H1 (cell line): ENCODE measurements at regions not wholly inside any gene's neighbourhood (a gene's known extent, or its start where the extent isn't known, plus 50 kb on each side); places are given as distances from the start of the nearest gene placed in this dataset.

ENCODE experiments used
- CTCF ChIA-PET: fragments of 300-600 bp; sonication (Branson Sonifier 250); formaldehyde crosslinking; loops from one replicate; lab custom pipeline; 2021; ENCODE audit not compliant: partially characterized antibody; lab: Charles Lee
- POLR2A ChIA-PET: fragments of 300-600 bp; sonication (Branson Sonifier 250); formaldehyde crosslinking; loops from one replicate; lab custom pipeline; 2021; ENCODE audit warnings: inconsistent platforms; ENCODE audit not compliant: partially characterized antibody; lab: Charles Lee
- DNase-seq, 2 experiments: peaks; one replicate each; pipeline versions ENCODE4 v3.0.0 to v3.0.0-alpha.2; 2010 to 2022; ENCODE audit warnings: low spot score in 2 of 2, low read depth in 1 of 2, mixed read lengths in 1 of 2
- FAIRE-seq: peaks from 2 replicates; lab custom pipeline; 2011; peaks lifted over from hg19 to GRCh38; lab: Jason Lieb, UNC
- H2AFZ ChIP-seq: 2 replicates; pipeline ENCODE4 v1.8.1; 2012; ENCODE audit warnings: low read length, inconsistent platforms
- H2AK5ac ChIP-seq: 2 replicates; pipeline ENCODE4 v1.6.1; 2013; ENCODE audit warnings: low read depth, low read length
- H2BK120ac ChIP-seq: replicated peaks from 2 replicates; pipeline ENCODE3; 2013; ENCODE audit warnings: low read depth, low read length, inconsistent platforms
- H2BK12ac ChIP-seq: 2 replicates; pipeline ENCODE4 v1.6.1; 2013; ENCODE audit warnings: low read depth, low read length
- H2BK15ac ChIP-seq: 2 replicates; pipeline ENCODE4 v1.6.1; 2013; ENCODE audit warnings: low read length
- H2BK20ac ChIP-seq: 2 replicates; pipeline ENCODE4 v1.6.1; 2013; ENCODE audit warnings: low read length
- H2BK5ac ChIP-seq: 2 replicates; pipeline ENCODE4 v1.6.1; 2013; ENCODE audit warnings: low read depth, low read length
- H3K14ac ChIP-seq: 2 replicates; pipeline ENCODE4 v1.6.1; 2013; ENCODE audit warnings: inconsistent platforms; ENCODE audit not compliant: insufficient read length
- H3K18ac ChIP-seq: 2 replicates; pipeline ENCODE4 v1.6.1; 2013; ENCODE audit warnings: low read length; ENCODE audit errors: extremely low read depth
- H3K23ac ChIP-seq: 2 replicates; pipeline ENCODE4 v1.6.1; 2013; ENCODE audit warnings: inconsistent platforms; ENCODE audit not compliant: insufficient read length
- H3K23me2 ChIP-seq: 2 replicates; pipeline ENCODE4 v1.6.1; 2013; ENCODE audit warnings: low read depth, low read length
- H3K27ac ChIP-seq: 2 replicates; pipeline ENCODE4 v1.6.1; 2011; ENCODE audit warnings: low read depth, low read length, inconsistent platforms
- H3K27me3 ChIP-seq, 4 experiments: replicated peaks in 1 of 4; 1 replicate in 1 of 4; 2 replicates in 3 of 4; pipeline versions ENCODE4 v1.6.1 to v1.8.1; 2011 to 2013; ENCODE audit warnings: low read length in 3 of 4, mild to moderate bottlenecking in 3 of 4, inconsistent platforms in 2 of 4, mixed read lengths in 2 of 4, moderate library complexity in 1 of 4; ENCODE audit not compliant: control insufficient read depth in 3 of 4, insufficient read depth in 3 of 4; ENCODE audit errors: extremely low read depth in 1 of 4
- H3K36me3 ChIP-seq, 4 experiments: 2 replicates each; pipeline versions ENCODE4 v1.6.1 to v1.8.1; 2011 to 2013; ENCODE audit warnings: mild to moderate bottlenecking in 4 of 4, low read length in 3 of 4, moderate library complexity in 2 of 4, control low read depth in 1 of 4, inconsistent platforms in 1 of 4; ENCODE audit not compliant: insufficient read depth in 4 of 4, control insufficient read depth in 2 of 4
- H3K4ac ChIP-seq: replicated peaks from 2 replicates; pipeline ENCODE3; 2013; ENCODE audit warnings: low read length, low read depth, mixed read lengths, inconsistent platforms; ENCODE audit not compliant: insufficient read length
- H3K4me1 ChIP-seq, 4 experiments: replicated peaks in 1 of 4; 1 replicate in 1 of 4; 2 replicates in 3 of 4; pipeline versions ENCODE4 v1.6.1 to v1.8.1; 2011 to 2013; ENCODE audit warnings: low read length in 3 of 4, inconsistent platforms in 2 of 4, mixed read lengths in 1 of 4; ENCODE audit not compliant: insufficient read depth in 4 of 4, control insufficient read depth in 3 of 4
- H3K4me2 ChIP-seq, 2 experiments: 2 replicates each; pipeline versions ENCODE4 v1.6.1 to v1.8.1; 2011 to 2013; ENCODE audit warnings: low read depth in 2 of 2, low read length in 2 of 2, control low read depth in 1 of 2, inconsistent platforms in 1 of 2, mild to moderate bottlenecking in 1 of 2; ENCODE audit not compliant: insufficient read depth in 1 of 2
- H3K4me3 ChIP-seq, 4 experiments: fragments of 200-600, 300-600 bp in 1 of 4; sonication (generic), shearing (Covaris generic), sonication (Bioruptor Twin) in 1 of 4; 2 replicates each; pipeline versions ENCODE4 v1.5.1 to v1.8.1; 2011 to 2016; ENCODE audit warnings: low read length in 4 of 4, low read depth in 3 of 4, control low read depth in 2 of 4, inconsistent platforms in 2 of 4, mild to moderate bottlenecking in 2 of 4, mixed read lengths in 1 of 4, moderate library complexity in 1 of 4; ENCODE audit not compliant: insufficient read depth in 2 of 4; ENCODE audit errors: extremely low read depth in 1 of 4
- H3K56ac ChIP-seq: replicated peaks from 2 replicates; pipeline ENCODE3; 2013; ENCODE audit warnings: low read depth, mild to moderate bottlenecking, mixed read lengths, low read length, inconsistent platforms; ENCODE audit not compliant: insufficient read length
- H3K79me1 ChIP-seq: 2 replicates; pipeline ENCODE4 v1.6.1; 2013; ENCODE audit warnings: low read depth, low read length, control low read depth
- H3K79me2 ChIP-seq, 2 experiments: 2 replicates each; pipeline versions ENCODE4 v1.6.1 to v1.8.1; 2012 to 2013; ENCODE audit warnings: low read length in 2 of 2, mild to moderate bottlenecking in 2 of 2, inconsistent platforms in 1 of 2; ENCODE audit not compliant: insufficient read depth in 2 of 2, control insufficient read depth in 1 of 2
- H3K9ac ChIP-seq, 4 experiments: replicated peaks in 1 of 4; 1 replicate in 1 of 4; 2 replicates in 3 of 4; pipeline versions ENCODE4 v1.6.1 to v1.8.1; 2011 to 2013; ENCODE audit warnings: low read depth in 3 of 4, low read length in 3 of 4, control low read depth in 2 of 4, mild to moderate bottlenecking in 2 of 4, moderate library complexity in 2 of 4, inconsistent platforms in 1 of 4; ENCODE audit errors: extremely low read depth in 1 of 4
- H3K9me3 ChIP-seq, 2 experiments: 2 replicates each; pipeline versions ENCODE4 v1.6.1 to v1.8.1; 2012 to 2013; ENCODE audit warnings: mild to moderate bottlenecking in 2 of 2, moderate library complexity in 2 of 2, control low read depth in 1 of 2, inconsistent platforms in 1 of 2, low read depth in 1 of 2, low read length in 1 of 2, mixed read lengths in 1 of 2; ENCODE audit not compliant: insufficient read depth in 2 of 2
- H4K20me1 ChIP-seq, 2 experiments: replicated peaks in 1 of 2; 2 replicates each; pipeline versions ENCODE3 to v1.8.1; 2011 to 2013; ENCODE audit warnings: inconsistent platforms in 2 of 2, low read length in 2 of 2, mild to moderate bottlenecking in 1 of 2; ENCODE audit not compliant: insufficient read depth in 2 of 2, control insufficient read depth in 1 of 2
- H4K5ac ChIP-seq: 2 replicates; pipeline ENCODE4 v1.6.1; 2013; ENCODE audit warnings: low read length, low read depth, mixed read lengths, inconsistent platforms; ENCODE audit not compliant: insufficient read length
- H4K8ac ChIP-seq: 2 replicates; pipeline ENCODE4 v1.8.0; 2013; ENCODE audit warnings: mild to moderate bottlenecking, moderate library complexity, low read length, inconsistent platforms; ENCODE audit not compliant: insufficient read depth; ENCODE audit errors: extremely low read depth
- H4K91ac ChIP-seq: replicated peaks from 2 replicates; pipeline ENCODE3; 2013; ENCODE audit warnings: low read length, mixed read lengths, inconsistent platforms; ENCODE audit not compliant: insufficient read length
- BACH1 ChIP-seq: IDR thresholded peaks from 2 replicates; pipeline ENCODE4 v1.6.1; 2012; ENCODE audit warnings: low read length, improper control_type of control experiment
- CBX8 ChIP-seq: fragments of 300-800, 300-1000 bp; sonication (generic); IDR thresholded peaks from 2 replicates; pipeline ENCODE4 v1.7.1; 2016; ENCODE audit warnings: low read depth, low read length, borderline replicate concordance
- CTBP2 ChIP-seq: IDR thresholded peaks from 2 replicates; pipeline ENCODE4 v1.7.0; 2011; ENCODE audit warnings: borderline replicate concordance, mild to moderate bottlenecking, moderate library complexity, mixed read lengths, low read length; ENCODE audit not compliant: insufficient read depth, insufficient read length
- EP300 ChIP-seq, 2 experiments: IDR thresholded peaks; 1 replicate in 1 of 2; 2 replicates in 1 of 2; pipeline ENCODE4 v1.6.1; 2011 to 2012; ENCODE audit warnings: low read depth in 2 of 2, low read length in 2 of 2, mild to moderate bottlenecking in 2 of 2, borderline replicate concordance in 1 of 2, inconsistent platforms in 1 of 2, moderate library complexity in 1 of 2
- GABPA ChIP-seq: IDR thresholded peaks from 2 replicates; pipeline ENCODE4 v1.6.1; 2011; ENCODE audit warnings: mild to moderate bottlenecking, low read length, moderate library complexity, borderline replicate concordance; ENCODE audit not compliant: insufficient read depth
- HDAC6 ChIP-seq: IDR thresholded peaks from one replicate; pipeline ENCODE4 v1.7.1; 2012; ENCODE audit warnings: low read depth, mild to moderate bottlenecking, inconsistent platforms, low read length, moderate library complexity
- KDM1A ChIP-seq: fragments of 200-600, 300-600 bp; sonication (generic); IDR thresholded peaks from 2 replicates; pipeline ENCODE4 v1.7.1; 2016; ENCODE audit warnings: mild to moderate bottlenecking, low read length, borderline replicate concordance
- NANOG ChIP-seq: IDR thresholded peaks from 2 replicates; pipeline ENCODE4 v1.6.1; 2011; ENCODE audit warnings: low read length, low read depth, mild to moderate bottlenecking, inconsistent platforms; ENCODE audit not compliant: insufficient read depth, poor library complexity, severe bottlenecking
- RAD21 ChIP-seq, 2 experiments: IDR thresholded peaks in 1 of 2; conservative IDR thresholded peaks in 1 of 2; 2 replicates each; pipeline ENCODE4 v1.6.1; 2011; ENCODE audit warnings: low read depth in 2 of 2, low read length in 2 of 2, improper control_type of control experiment in 1 of 2, inconsistent platforms in 1 of 2, mild to moderate bottlenecking in 1 of 2, moderate library complexity in 1 of 2
- RFX5 ChIP-seq: IDR thresholded peaks from 2 replicates; pipeline ENCODE4 v1.6.1; 2011; ENCODE audit warnings: low read depth, low read length, improper control_type of control experiment, borderline replicate concordance
- TAF1 ChIP-seq: IDR thresholded peaks from 2 replicates; pipeline ENCODE4 v1.6.1; 2011; ENCODE audit warnings: mild to moderate bottlenecking, low read depth, low read length
- TAF7 ChIP-seq: optimal IDR thresholded peaks from 2 replicates; pipeline ENCODE3; 2011; ENCODE audit warnings: low read depth, mild to moderate bottlenecking, inconsistent platforms, low read length, moderate library complexity, borderline replicate concordance
- TEAD4 ChIP-seq: IDR thresholded peaks from 2 replicates; pipeline ENCODE4 v1.6.1; 2012; ENCODE audit warnings: low read depth, low read length, inconsistent platforms, mixed read lengths
- WGBS, 2 experiments: shearing (Covaris generic) in 1 of 2; methylation state at CpG; one replicate each; pipeline versions ENCODE4 v1.1.6 to v1.1.7; 2013 to 2015; ENCODE audit warnings: low lambda C conversion rate in 2 of 2, mixed read lengths in 2 of 2, inconsistent platforms in 1 of 2, low coverage in 1 of 2, missing lambda C conversion rate in 1 of 2; ENCODE audit not compliant: insufficient replicate concordance in 2 of 2, insufficient coverage in 1 of 2, insufficient read length in 1 of 2; ENCODE audit errors: extremely low coverage in 1 of 2, missing lambda C conversion rate in 1 of 2; 5-methylcytosine and 5-hydroxymethylcytosine counted together

GRCh38 chr12:21073822-21074460 is 57.1 kb upstream of the SLCO1B1 start:
- H2BK15ac ChIP-seq = no peak overlapping the region
- no peak overlapping the region for H4K8ac ChIP-seq
- H4K5ac ChIP-seq = no peak overlapping the region
- no peak overlapping the region for H3K14ac ChIP-seq
- peak in 1 of 2 experiments; percentile 25 for DNase-seq
- no peak overlapping the region for H3K23ac ChIP-seq
- no peak for FAIRE-seq
- H2BK5ac ChIP-seq = no peak overlapping the region
- H2AK5ac ChIP-seq = no peak overlapping the region
- no peaks in the 10 kb centered on the region for H3K36me3 ChIP-seq
- H3K4ac ChIP-seq = no peak overlapping the region
- H3K18ac ChIP-seq = no peak overlapping the region
- H2BK20ac ChIP-seq = no peak overlapping the region
- H4K20me1 ChIP-seq = no peaks in the 10 kb centered on the region
- no peaks in the 10 kb centered on the region for H3K4me1 ChIP-seq
- ChIA-PET CTCF (interaction anchor here (1.4 kb wide), 1 partner anchor 358 kb away, joined by 3 read pairs; no protein-coding TSS in a partner anchor), POLR2A (no interaction called here)
- no peak overlapping the region for H3K4me2 ChIP-seq
- no peaks in the 10 kb centered on the region; the same call in 1 of the 2 replicates for H3K23me2 ChIP-seq
- H3K56ac ChIP-seq = no peak overlapping the region
- H3K27ac ChIP-seq = no peak overlapping the region
- H3K79me1 ChIP-seq = no peaks in the 10 kb centered on the region
- H2BK120ac ChIP-seq = no peak overlapping the region
- no peaks in the 10 kb centered on the region for H3K9me3 ChIP-seq
- 93% methylated on average over 9 of the region's 9 CpGs; no CpG with 5 or more reads in 1 of the 2 experiments for WGBS, 2 experiments
- H3K27me3 ChIP-seq = no peaks in the 10 kb centered on the region
- H2AFZ ChIP-seq = 0 out of 2 replicates have a peak overlapping the region, but pooled peaks have one; percentile 44
- H4K91ac ChIP-seq = no peak overlapping the region
- H3K79me2 ChIP-seq = no peaks in the 10 kb centered on the region
- H3K4me3 ChIP-seq = no peak overlapping the region
- H2BK12ac ChIP-seq = no peak overlapping the region
- no peak overlapping the region for H3K9ac ChIP-seq
- TF ChIP-seq KDM1A (no peak), GABPA (no peak), NANOG (no peak), RAD21 (IDR thresholded peaks at IDR 0.05 in 1 of 2, conservative IDR thresholded peaks at IDR 0.05 in 1 of 2; ENCODE audit: low read depth in 2 of 2, low read length in 2 of 2) (no peak), CTBP2 (no peak), CBX8 (no peak), TEAD4 (no peak), TAF7 (no peak), TAF1 (no peak), HDAC6 (no peak), RFX5 (no peak), EP300 (IDR thresholded peaks at IDR 0.05; ENCODE audit: borderline replicate concordance in 1 of 2, low read depth in 2 of 2, low read length in 2 of 2) (no peak), BACH1 (no peak)
